ENCODE measurements at regions not wholly inside any gene's neighbourhood (a gene's known extent, or its start where the extent isn't known, plus 50 kb on each side); places are given as distances from the start of the nearest gene placed in this dataset.

GRCh38 chr1:175894581-175894980, 151.2 kb upstream of the TNR start:
- peak; percentile 53 for DNase-seq

GRCh38 chr1:175893192-175893591, 149.8 kb upstream of the TNR start:
- DNase-seq: no peak

GRCh38 chr1:175892686-175893085, 149.3 kb upstream of the TNR start:
- DNase-seq: no peak

- DNase-seq: no peak
Measured at GRCh38 chr1:175891783-175892309, 148.5 kb upstream of the TNR start.

- no peak for DNase-seq
Measured at GRCh38 chr1:175890958-175891357, 147.6 kb upstream of the TNR start.

- DNase-seq: no peak
Measured at GRCh38 chr1:175889848-175890247, 146.5 kb upstream of the TNR start.

GRCh38 chr1:175888996-175889395, 145.6 kb upstream of the TNR start:
- no peak for DNase-seq

GRCh38 chr1:175887981-175888428, 144.6 kb upstream of the TNR start:
- peak; percentile 60 for DNase-seq

- no peak for DNase-seq
Measured at GRCh38 chr1:175887521-175887920, 144.1 kb upstream of the TNR start.

GRCh38 chr1:175885326-175885725, 141.9 kb upstream of the TNR start:
- no peak for DNase-seq

- no peak for DNase-seq
Measured at GRCh38 chr1:175884369-175884768, 141.0 kb upstream of the TNR start.

GRCh38 chr1:175882192-175882591, 138.8 kb upstream of the TNR start:
- no peak for DNase-seq

- DNase-seq: no peak
Measured at GRCh38 chr1:175881246-175881976, 138.0 kb upstream of the TNR start.

- DNase-seq: no peak
Measured at GRCh38 chr1:175878775-175879174, 135.4 kb upstream of the TNR start.

GRCh38 chr1:175877939-175878737, 134.7 kb upstream of the TNR start:
- no peak for DNase-seq

- no peak for DNase-seq
Measured at GRCh38 chr1:175875556-175875955, 132.2 kb upstream of the TNR start.

GRCh38 chr1:175874081-175874480, 130.7 kb upstream of the TNR start:
- no peak for DNase-seq

GRCh38 chr1:175873290-175873935, 130.0 kb upstream of the TNR start:
- no peak for DNase-seq

- no peak for DNase-seq
Measured at GRCh38 chr1:175872588-175872987, 129.2 kb upstream of the TNR start.

- DNase-seq: no peak
Measured at GRCh38 chr1:175871647-175872046, 128.3 kb upstream of the TNR start.

GRCh38 chr1:175870217-175870616, 126.8 kb upstream of the TNR start:
- DNase-seq: no peak

- no peak for DNase-seq
Measured at GRCh38 chr1:175866776-175867175, 123.4 kb upstream of the TNR start.

- DNase-seq: no peak
Measured at GRCh38 chr1:175865041-175865766, 121.8 kb upstream of the TNR start.
